Daoy (cell line): ENCODE measurements at regions not wholly inside any gene's neighbourhood (a gene's known extent, or its start where the extent isn't known, plus 50 kb on each side); places are given as distances from the start of the nearest gene placed in this dataset.

Source experiments
- DNase-seq: peaks from one replicate; pipeline ENCODE4 v3.0.0-alpha.2; 2015; ENCODE audit warnings: low read depth

- no peak for DNase-seq
Observed at GRCh38 chr9:91098203-91098850, 263.4 kb downstream of the AUH start.

- no peak for DNase-seq
Observed at GRCh38 chr9:91099436-91099835, 262.3 kb downstream of the AUH start.

GRCh38 chr9:91100878-91101450, 260.8 kb downstream of the AUH start:
- DNase-seq = peak; percentile 19

GRCh38 chr9:91101611-91102168, 260.0 kb downstream of the AUH start:
- DNase-seq = no peak

DNA sequence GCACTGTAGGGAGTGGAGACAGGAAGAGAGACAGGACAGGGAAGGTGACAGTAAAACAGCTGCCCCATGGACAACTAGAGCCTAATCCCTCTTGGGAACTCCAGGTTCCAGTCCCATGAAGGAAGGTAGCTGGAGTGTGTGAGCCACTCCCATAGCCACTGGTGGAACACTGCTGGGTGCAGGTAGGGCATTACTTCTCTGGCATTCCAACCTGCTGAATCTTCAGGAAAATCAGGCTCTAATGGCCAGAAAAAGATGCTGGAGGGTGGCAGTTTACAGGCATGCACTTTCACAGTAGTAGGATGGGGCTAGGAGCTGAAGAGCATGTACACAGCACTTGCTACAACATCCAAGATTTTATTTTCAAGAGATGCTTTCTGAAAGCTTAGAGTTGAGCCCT, 259.4 kb downstream of the AUH start:
- DNase-seq = no peak

GRCh38 chr9:91103931-91104330, 257.8 kb downstream of the AUH start:
- DNase-seq = no peak

- DNase-seq = no peak
Observed at GRCh38 chr9:91106415-91107081, 255.2 kb downstream of the AUH start.

GRCh38 chr9:91111226-91111625, 250.5 kb downstream of the AUH start:
- no peak for DNase-seq

- DNase-seq = no peak
Observed at GRCh38 chr9:91111876-91112275, 249.8 kb downstream of the AUH start.

- no peak for DNase-seq
Observed at GRCh38 chr9:91113016-91113415, 248.7 kb downstream of the AUH start.

DNA sequence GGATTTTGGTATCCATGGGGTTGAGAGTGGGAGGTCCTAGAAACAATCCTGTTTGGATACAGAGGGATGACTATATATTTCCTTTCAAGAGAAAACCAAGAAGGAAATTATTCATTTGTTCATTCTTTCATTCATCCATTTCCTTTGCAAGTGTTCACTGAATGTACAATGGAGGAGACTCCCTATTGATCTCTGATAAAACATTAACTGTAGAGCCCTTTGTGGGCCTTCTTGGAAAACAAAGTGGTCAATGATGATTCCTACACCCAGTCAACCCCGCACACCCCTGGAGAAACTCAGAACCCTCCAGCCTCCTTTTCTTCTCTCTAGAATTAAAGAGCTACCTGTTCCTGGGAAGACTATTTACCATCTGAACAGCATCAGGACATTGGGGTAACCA, 247.3 kb downstream of the AUH start:
- DNase-seq = no peak

DNA sequence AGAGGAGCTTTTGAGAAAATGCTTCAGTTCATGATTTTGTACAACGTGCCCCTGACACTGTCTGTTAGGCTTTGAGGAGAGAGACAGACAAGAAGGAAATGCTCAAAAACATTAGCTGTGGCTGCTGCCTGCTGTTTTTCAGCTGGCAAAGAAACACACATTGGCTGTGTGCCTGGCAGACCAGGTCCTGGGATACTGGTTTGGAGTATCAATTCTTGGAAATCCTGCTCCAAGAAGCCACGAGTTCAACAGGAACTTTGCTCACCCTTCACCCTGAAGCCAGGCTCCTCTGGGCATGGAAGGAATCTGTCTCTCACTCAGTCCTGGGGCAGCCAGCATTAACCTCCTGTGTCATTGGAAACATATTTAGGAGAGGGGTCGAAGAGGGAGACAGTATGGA, 245.5 kb downstream of the AUH start:
- no peak for DNase-seq

DNA sequence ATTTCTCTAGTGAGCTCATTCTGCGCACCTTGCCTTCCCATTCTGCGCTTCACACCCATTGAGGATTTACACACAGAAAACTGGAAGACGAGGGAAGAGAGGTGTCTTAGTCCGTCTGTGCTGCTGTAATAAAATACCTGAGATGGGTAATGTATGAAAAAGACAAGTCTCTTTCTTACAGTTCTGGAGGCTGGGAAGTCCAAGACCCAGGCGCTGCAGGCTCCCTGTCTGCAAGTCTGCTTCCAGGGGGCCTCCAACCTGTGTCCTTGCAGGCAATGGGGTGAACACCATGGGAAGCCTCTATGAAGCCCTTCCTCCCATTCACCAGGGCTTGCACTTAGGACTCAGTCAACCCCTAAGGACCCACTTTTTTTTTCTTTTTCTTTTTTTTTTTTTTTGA, 245.0 kb downstream of the AUH start:
- no peak for DNase-seq

DNA sequence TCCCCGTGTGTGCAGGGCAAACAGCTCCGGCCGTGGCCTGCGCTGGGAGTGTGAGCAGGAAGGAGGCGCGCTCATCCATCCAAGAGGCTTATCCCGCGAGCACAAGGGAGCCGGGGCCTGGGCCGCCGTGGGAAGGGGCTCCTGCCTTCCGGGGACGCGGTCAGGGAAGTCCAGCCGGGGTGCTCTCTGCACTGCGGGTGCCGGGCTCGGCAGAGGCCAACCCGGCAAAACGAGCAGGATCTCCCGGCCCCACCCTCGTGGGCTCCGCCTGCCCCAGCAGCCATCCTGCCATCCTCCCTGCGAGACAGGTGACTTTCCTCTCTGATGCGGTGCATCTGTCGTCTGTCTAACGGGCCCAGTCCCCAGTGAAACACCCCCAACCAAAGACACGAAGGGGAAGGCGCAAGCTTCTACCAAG, 244.2 kb downstream of the AUH start:
- no peak for DNase-seq

- no peak for DNase-seq
Observed at GRCh38 chr9:91117959-91118703, 243.6 kb downstream of the AUH start.

DNA sequence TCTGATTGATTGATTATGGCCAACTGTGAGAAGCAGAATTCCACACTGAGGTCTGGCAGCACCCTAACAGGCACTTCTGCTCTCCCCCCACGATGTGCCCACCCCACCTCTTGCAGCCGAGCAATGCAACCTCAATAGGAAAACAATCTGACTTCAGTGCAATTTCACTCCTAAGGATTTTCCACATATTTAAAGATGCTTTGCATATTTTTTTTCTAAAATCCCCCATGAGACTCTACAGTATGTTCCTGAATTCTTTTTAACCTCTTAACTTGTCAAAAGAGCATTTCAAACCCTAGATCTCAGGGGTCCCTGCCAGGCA, 243.1 kb downstream of the AUH start:
- no peak for DNase-seq

DNA sequence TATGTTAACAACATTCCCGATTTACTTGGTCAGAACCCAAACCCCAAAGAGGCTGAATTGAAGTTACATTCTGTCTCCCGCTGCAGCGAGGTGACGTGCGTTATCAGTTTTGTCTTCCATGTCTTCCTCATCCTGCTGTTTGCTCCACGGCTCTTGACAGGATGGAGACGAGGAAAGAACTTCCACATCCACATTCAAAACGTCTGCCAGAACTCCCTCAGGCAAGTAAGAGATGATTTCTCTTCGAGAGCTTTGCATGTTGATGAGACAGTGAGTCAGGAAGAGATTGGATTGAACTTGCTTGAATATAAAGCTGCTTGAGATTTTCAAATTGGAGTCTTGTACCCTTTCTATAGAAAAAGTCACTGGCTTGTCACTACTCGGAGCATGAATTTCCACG, 242.6 kb downstream of the AUH start:
- peak; percentile 65 for DNase-seq

GRCh38 chr9:91119679-91120078, 242.0 kb downstream of the AUH start:
- peak; percentile 49 for DNase-seq

DNA sequence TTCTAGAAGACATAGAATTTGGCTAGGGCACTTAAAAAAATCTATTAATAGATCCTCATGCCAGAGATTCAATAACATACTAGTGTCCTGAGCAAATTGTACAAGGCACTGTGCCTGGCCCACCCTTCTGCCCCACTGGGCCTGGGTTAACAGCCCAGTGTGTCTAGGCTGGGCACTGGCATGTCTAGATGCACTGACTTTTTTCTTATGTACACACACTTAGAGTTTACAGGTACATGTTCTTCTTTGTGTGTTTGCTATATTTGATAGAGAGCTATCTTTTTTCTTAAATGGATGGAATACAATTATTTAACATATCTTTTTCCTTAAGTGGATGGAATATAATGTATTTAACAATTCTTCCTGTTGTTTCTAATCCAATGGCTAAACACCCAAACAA, 241.5 kb downstream of the AUH start:
- no peak for DNase-seq

DNA sequence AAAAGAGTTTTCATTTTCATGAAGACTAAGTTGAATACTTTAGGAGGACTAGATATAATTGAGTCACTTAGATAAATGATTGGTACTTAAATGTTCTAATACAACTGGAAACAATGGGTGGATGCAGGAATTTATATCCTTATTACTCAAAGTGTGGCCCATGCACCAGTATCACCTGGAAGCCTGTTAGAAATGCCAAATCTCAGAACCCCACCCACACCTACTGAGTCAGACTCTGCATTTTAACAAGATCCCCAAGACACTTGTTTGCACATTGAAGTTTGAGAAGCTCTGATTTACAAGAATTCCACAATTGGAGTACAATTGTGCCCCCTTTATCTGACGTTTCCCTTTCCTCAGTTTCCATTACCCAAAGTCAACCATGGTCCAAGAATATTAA, 239.0 kb downstream of the AUH start:
- DNase-seq = no peak

DNA sequence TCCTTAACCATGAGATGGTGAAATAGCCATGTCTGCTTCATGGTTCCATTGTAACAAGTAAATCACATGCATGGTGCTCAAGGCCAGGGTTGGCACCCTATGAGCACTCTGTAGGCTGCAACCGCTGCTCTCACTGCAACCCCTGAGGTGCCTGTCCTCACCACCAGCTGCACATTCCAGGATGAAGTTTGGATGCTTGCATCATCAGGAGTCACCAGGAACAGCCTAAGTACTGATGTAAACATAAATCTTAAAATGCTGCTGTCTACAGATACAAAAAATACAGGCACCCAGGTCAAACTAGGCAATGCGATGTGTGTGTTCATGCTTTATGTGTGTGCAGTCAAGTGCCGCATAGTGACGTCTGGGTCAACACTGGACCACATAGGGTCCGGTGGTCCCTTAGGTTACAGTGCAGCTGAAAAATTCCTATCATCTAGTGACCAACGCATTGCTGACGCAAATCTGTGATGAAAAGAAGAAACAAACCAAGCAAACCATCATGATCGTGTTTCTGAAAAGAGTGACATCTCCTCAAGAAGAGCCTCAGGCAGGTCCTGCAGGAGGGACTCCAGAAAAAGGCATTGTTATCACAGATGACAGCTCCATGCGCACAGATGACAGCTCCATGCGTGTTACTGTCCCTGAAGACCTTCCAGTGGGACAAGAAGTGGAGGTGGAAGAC, 234.8 kb downstream of the AUH start:
- no peak for DNase-seq

- DNase-seq = no peak
Observed at GRCh38 chr9:91127653-91128052, 234.1 kb downstream of the AUH start.
